ENCODE measurements at regions not wholly inside any gene's neighbourhood (a gene's known extent, or its start where the extent isn't known, plus 50 kb on each side); places are given as distances from the start of the nearest gene placed in this dataset.

DNA sequence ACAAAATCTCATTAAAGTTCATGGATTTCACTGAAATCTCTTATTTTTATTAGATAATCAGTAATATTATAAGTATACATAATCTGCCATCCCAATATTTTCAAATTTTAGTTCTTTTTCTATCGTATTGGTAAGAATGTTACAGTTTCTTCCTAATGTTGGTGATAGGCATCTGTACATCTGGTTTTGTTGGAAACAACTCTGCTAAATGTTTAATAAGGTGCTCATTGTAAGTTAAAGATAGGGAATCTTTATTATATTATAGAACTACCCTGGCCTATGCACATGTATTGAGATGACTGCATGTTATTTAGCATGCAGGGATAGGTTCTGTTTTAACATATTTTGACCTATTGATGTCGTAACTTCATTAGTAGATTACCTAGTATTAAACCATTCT is 188.6 kb upstream of the PRPS1L1 start:
- TF ChIP-seq, protein P1, sequence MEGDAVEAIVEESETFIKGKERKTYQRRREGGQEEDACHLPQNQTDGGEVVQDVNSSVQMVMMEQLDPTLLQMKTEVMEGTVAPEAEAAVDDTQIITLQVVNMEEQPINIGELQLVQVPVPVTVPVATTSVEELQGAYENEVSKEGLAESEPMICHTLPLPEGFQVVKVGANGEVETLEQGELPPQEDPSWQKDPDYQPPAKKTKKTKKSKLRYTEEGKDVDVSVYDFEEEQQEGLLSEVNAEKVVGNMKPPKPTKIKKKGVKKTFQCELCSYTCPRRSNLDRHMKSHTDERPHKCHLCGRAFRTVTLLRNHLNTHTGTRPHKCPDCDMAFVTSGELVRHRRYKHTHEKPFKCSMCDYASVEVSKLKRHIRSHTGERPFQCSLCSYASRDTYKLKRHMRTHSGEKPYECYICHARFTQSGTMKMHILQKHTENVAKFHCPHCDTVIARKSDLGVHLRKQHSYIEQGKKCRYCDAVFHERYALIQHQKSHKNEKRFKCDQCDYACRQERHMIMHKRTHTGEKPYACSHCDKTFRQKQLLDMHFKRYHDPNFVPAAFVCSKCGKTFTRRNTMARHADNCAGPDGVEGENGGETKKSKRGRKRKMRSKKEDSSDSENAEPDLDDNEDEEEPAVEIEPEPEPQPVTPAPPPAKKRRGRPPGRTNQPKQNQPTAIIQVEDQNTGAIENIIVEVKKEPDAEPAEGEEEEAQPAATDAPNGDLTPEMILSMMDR (CRISPR knock-in tag; IDR thresholded peaks at IDR 0.05) = no peak
- no peak for TF ChIP-seq CAMTA2 (CRISPR knock-in tag; IDR thresholded peaks at IDR 0.05; ENCODE audit: borderline replicate concordance)
- TF ChIP-seq TARDBP (CRISPR knock-in tag; IDR thresholded peaks at IDR 0.05) = no peak
- TF ChIP-seq EZH2 (conservative IDR thresholded peaks at IDR 0.05; ENCODE audit: low read depth, low read length) = no peak
- TF ChIP-seq, protein P2, sequence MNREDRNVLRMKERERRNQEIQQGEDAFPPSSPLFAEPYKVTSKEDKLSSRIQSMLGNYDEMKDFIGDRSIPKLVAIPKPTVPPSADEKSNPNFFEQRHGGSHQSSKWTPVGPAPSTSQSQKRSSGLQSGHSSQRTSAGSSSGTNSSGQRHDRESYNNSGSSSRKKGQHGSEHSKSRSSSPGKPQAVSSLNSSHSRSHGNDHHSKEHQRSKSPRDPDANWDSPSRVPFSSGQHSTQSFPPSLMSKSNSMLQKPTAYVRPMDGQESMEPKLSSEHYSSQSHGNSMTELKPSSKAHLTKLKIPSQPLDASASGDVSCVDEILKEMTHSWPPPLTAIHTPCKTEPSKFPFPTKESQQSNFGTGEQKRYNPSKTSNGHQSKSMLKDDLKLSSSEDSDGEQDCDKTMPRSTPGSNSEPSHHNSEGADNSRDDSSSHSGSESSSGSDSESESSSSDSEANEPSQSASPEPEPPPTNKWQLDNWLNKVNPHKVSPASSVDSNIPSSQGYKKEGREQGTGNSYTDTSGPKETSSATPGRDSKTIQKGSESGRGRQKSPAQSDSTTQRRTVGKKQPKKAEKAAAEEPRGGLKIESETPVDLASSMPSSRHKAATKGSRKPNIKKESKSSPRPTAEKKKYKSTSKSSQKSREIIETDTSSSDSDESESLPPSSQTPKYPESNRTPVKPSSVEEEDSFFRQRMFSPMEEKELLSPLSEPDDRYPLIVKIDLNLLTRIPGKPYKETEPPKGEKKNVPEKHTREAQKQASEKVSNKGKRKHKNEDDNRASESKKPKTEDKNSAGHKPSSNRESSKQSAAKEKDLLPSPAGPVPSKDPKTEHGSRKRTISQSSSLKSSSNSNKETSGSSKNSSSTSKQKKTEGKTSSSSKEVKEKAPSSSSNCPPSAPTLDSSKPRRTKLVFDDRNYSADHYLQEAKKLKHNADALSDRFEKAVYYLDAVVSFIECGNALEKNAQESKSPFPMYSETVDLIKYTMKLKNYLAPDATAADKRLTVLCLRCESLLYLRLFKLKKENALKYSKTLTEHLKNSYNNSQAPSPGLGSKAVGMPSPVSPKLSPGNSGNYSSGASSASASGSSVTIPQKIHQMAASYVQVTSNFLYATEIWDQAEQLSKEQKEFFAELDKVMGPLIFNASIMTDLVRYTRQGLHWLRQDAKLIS (CRISPR knock-in tag; IDR thresholded peaks at IDR 0.05) = no peak
- TF ChIP-seq, protein P3, sequence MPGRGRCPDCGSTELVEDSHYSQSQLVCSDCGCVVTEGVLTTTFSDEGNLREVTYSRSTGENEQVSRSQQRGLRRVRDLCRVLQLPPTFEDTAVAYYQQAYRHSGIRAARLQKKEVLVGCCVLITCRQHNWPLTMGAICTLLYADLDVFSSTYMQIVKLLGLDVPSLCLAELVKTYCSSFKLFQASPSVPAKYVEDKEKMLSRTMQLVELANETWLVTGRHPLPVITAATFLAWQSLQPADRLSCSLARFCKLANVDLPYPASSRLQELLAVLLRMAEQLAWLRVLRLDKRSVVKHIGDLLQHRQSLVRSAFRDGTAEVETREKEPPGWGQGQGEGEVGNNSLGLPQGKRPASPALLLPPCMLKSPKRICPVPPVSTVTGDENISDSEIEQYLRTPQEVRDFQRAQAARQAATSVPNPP (CRISPR knock-in tag; IDR thresholded peaks at IDR 0.05) = no peak
- TF ChIP-seq, protein P4, sequence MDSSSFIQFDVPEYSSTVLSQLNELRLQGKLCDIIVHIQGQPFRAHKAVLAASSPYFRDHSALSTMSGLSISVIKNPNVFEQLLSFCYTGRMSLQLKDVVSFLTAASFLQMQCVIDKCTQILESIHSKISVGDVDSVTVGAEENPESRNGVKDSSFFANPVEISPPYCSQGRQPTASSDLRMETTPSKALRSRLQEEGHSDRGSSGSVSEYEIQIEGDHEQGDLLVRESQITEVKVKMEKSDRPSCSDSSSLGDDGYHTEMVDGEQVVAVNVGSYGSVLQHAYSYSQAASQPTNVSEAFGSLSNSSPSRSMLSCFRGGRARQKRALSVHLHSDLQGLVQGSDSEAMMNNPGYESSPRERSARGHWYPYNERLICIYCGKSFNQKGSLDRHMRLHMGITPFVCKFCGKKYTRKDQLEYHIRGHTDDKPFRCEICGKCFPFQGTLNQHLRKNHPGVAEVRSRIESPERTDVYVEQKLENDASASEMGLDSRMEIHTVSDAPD (CRISPR knock-in tag; IDR thresholded peaks at IDR 0.05) = no peak
- TF ChIP-seq FOXA1 (IDR thresholded peaks at IDR 0.05) = no peak
- TF ChIP-seq FOXA1 (CRISPR knock-in tag; IDR thresholded peaks at IDR 0.05) = no peak
